ENCODE measurements at regions not wholly inside any gene's neighbourhood (a gene's known extent, or its start where the extent isn't known, plus 50 kb on each side); places are given as distances from the start of the nearest gene placed in this dataset.

GRCh38 chr4:113815826-113816225, 54.3 kb upstream of the CAMK2D start:
- H3K23ac ChIP-seq (ENCODE audit: insufficient read length) = no peak overlapping the region
- H2BK20ac ChIP-seq (ENCODE audit: low read length) = no peak overlapping the region
- H3K9me3 ChIP-seq (ENCODE audit: insufficient read depth in 2 of 2, low read depth in 1 of 2, low read length in 1 of 2) = no peaks in the 10 kb centered on the region
- H2AFZ ChIP-seq (ENCODE audit: low read length) = no peak overlapping the region
- H4K8ac ChIP-seq (ENCODE audit: extremely low read depth, insufficient read depth, low read length) = no peak overlapping the region
- no peak overlapping the region for H3K4me3 ChIP-seq (ENCODE audit: extremely low read depth in 1 of 4, insufficient read depth in 2 of 4, low read depth in 3 of 4, low read length in 4 of 4)
- H3K9ac ChIP-seq (replicated peaks in 1 of 4; ENCODE audit: extremely low read depth in 1 of 4, low read depth in 3 of 4, low read length in 3 of 4) = no peak overlapping the region
- H3K27me3 ChIP-seq (replicated peaks in 1 of 4; ENCODE audit: control insufficient read depth in 3 of 4, extremely low read depth in 1 of 4, insufficient read depth in 3 of 4, low read length in 3 of 4) = no peaks in the 10 kb centered on the region
- H3K4me1 ChIP-seq (replicated peaks in 1 of 4; ENCODE audit: control insufficient read depth in 3 of 4, insufficient read depth in 4 of 4, low read length in 3 of 4) = no peaks in the 10 kb centered on the region
- H2AK5ac ChIP-seq (ENCODE audit: low read depth, low read length) = no peak overlapping the region
- no peak overlapping the region for H4K5ac ChIP-seq (ENCODE audit: insufficient read length, low read depth, low read length)
- TF ChIP-seq ZNF274 (IDR thresholded peaks at IDR 0.05; ENCODE audit: borderline replicate concordance, extremely low read depth, low read length) (no peak), SP2 (IDR thresholded peaks at IDR 0.05; ENCODE audit: low read length) (no peak), CEBPB (IDR thresholded peaks at IDR 0.05; ENCODE audit: low read depth, low read length) (no peak), HDAC2 (IDR thresholded peaks at IDR 0.05; ENCODE audit: borderline replicate concordance in 1 of 2, low read depth in 2 of 2, low read length in 2 of 2) (no peak), PHF8 (conservative IDR thresholded peaks at IDR 0.05; ENCODE audit: low read depth, low read length) (no peak), SRF (IDR thresholded peaks at IDR 0.05; ENCODE audit: low read depth, low read length) (no peak), CHD2 (IDR thresholded peaks at IDR 0.05; ENCODE audit: low read length) (no peak), RFX5 (IDR thresholded peaks at IDR 0.05; ENCODE audit: borderline replicate concordance, low read depth, low read length) (no peak), NRF1 (IDR thresholded peaks at IDR 0.05; ENCODE audit: low read depth, low read length) (no peak), JUN (IDR thresholded peaks at IDR 0.05; ENCODE audit: low read depth, low read length) (no peak), TEAD4 (IDR thresholded peaks at IDR 0.05; ENCODE audit: low read depth, low read length) (no peak), JUND (IDR thresholded peaks at IDR 0.05; ENCODE audit: low read length) (no peak), BRCA1 (IDR thresholded peaks at IDR 0.05; ENCODE audit: low read depth, low read length) (no peak), TAF7 (optimal IDR thresholded peaks at IDR 0.05; ENCODE audit: borderline replicate concordance, low read depth, low read length) (no peak), BCL11A (IDR thresholded peaks at IDR 0.05; ENCODE audit: low read depth in 2 of 2, low read length in 2 of 2) (no peak)
- H4K91ac ChIP-seq (replicated peaks; ENCODE audit: insufficient read length, low read length) = no peak overlapping the region
- H3K27ac ChIP-seq (ENCODE audit: low read depth, low read length) = no peak overlapping the region
- POLR2A ChIA-PET (ENCODE audit: partially characterized antibody) = no interaction called here
- 87% methylated on average over 2 of the region's 2 CpGs; no CpG with 5 or more reads in 1 of the 2 experiments for WGBS, 2 experiments (ENCODE audit: extremely low coverage in 1 of 2, insufficient coverage in 1 of 2, insufficient read length in 1 of 2, insufficient replicate concordance in 2 of 2, low coverage in 1 of 2, low lambda C conversion rate in 2 of 2, missing lambda C conversion rate in 1 of 2)
- no peaks in the 10 kb centered on the region for H3K79me1 ChIP-seq (ENCODE audit: low read depth, low read length)
- no peak overlapping the region for H3K14ac ChIP-seq (ENCODE audit: insufficient read length)
- H3K56ac ChIP-seq (replicated peaks; ENCODE audit: insufficient read length, low read depth, low read length) = no peak overlapping the region
- no peak overlapping the region for H2BK12ac ChIP-seq (ENCODE audit: low read depth, low read length)
- no peak overlapping the region for H3K4ac ChIP-seq (replicated peaks; ENCODE audit: insufficient read length, low read depth, low read length)
- H3K18ac ChIP-seq (ENCODE audit: extremely low read depth, low read length) = no peak overlapping the region
- H3K23me2 ChIP-seq (ENCODE audit: low read depth, low read length) = no peaks in the 10 kb centered on the region; the same call in 1 of the 2 replicates
- no peak overlapping the region for H2BK15ac ChIP-seq (ENCODE audit: low read length)
- CTCF ChIA-PET (ENCODE audit: partially characterized antibody) = interaction anchor here (0.7 kb wide), 2 partner anchors 267 to 547 kb away, joined by 3 to 4 read pairs; no protein-coding TSS in a partner anchor
- no peaks in the 10 kb centered on the region for H4K20me1 ChIP-seq (replicated peaks in 1 of 2; ENCODE audit: control insufficient read depth in 1 of 2, insufficient read depth in 2 of 2, low read length in 2 of 2)
- H3K36me3 ChIP-seq (ENCODE audit: control insufficient read depth in 2 of 4, insufficient read depth in 4 of 4, low read length in 3 of 4) = no peaks in the 10 kb centered on the region
- no peak for DNase-seq (ENCODE audit: low read depth in 1 of 2, low spot score in 2 of 2)
- H3K79me2 ChIP-seq (ENCODE audit: control insufficient read depth in 1 of 2, insufficient read depth in 2 of 2, low read length in 2 of 2) = no peaks in the 10 kb centered on the region
- H3K4me2 ChIP-seq (ENCODE audit: insufficient read depth in 1 of 2, low read depth in 2 of 2, low read length in 2 of 2) = no peak overlapping the region
- H2BK120ac ChIP-seq (replicated peaks; ENCODE audit: low read depth, low read length) = no peak overlapping the region
- FAIRE-seq = no peak
- no peak overlapping the region for H2BK5ac ChIP-seq (ENCODE audit: low read depth, low read length)

Measured in H1 (cell line).